ENCODE measurements at regions not wholly inside any gene's neighbourhood (a gene's known extent, or its start where the extent isn't known, plus 50 kb on each side); places are given as distances from the start of the nearest gene placed in this dataset.
A peak's percentile ranks its signal among the peaks of the same experiment; 100 is the strongest.

DNA sequence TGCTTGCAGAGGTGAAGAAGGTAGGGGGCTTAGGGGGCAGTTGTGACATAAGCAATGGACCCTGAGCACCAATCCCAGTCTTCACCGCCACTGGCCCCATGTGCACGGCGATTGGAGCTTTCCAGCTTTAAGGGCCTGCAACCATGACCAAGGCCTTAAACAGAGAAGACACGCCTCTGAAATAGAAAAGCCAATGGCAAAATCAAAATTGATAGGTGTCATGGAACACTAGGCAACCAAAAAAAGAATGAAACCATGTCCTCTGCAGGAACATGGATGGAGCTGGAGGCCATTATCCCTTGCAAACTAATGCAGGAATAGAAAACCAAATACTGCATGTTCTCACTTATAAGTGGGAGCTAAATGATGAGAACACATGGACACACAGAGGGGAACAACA is 146.3 kb downstream of the SCARB1 start:
- no peak for DNase-seq
- no peaks in the 10 kb centered on the region for H3K27me3 ChIP-seq
- H3K27ac ChIP-seq: peak overlapping the region in 1 of 4 donors; percentile 68
- TF ChIP-seq POLR2A (IDR thresholded peaks at IDR 0.05): no peak
- TF ChIP-seq, protein P1, sequence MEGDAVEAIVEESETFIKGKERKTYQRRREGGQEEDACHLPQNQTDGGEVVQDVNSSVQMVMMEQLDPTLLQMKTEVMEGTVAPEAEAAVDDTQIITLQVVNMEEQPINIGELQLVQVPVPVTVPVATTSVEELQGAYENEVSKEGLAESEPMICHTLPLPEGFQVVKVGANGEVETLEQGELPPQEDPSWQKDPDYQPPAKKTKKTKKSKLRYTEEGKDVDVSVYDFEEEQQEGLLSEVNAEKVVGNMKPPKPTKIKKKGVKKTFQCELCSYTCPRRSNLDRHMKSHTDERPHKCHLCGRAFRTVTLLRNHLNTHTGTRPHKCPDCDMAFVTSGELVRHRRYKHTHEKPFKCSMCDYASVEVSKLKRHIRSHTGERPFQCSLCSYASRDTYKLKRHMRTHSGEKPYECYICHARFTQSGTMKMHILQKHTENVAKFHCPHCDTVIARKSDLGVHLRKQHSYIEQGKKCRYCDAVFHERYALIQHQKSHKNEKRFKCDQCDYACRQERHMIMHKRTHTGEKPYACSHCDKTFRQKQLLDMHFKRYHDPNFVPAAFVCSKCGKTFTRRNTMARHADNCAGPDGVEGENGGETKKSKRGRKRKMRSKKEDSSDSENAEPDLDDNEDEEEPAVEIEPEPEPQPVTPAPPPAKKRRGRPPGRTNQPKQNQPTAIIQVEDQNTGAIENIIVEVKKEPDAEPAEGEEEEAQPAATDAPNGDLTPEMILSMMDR (IDR thresholded peaks at IDR 0.05): no peak
- H3K36me3 ChIP-seq: no peaks in the 10 kb centered on the region
- H3K9me3 ChIP-seq: no peaks in the 10 kb centered on the region
- 89 to 98% methylated on average over 4 of the region's 4 CpGs for WGBS, 2 donors
- no peak overlapping the region for H3K4me3 ChIP-seq
- peaks cover 34 to 77% (median 34%) of the 10 kb centered on the region in 3 donors for H3K4me1 ChIP-seq
- intact Hi-C loops (cut with DNase I): no loop called here

DNA sequence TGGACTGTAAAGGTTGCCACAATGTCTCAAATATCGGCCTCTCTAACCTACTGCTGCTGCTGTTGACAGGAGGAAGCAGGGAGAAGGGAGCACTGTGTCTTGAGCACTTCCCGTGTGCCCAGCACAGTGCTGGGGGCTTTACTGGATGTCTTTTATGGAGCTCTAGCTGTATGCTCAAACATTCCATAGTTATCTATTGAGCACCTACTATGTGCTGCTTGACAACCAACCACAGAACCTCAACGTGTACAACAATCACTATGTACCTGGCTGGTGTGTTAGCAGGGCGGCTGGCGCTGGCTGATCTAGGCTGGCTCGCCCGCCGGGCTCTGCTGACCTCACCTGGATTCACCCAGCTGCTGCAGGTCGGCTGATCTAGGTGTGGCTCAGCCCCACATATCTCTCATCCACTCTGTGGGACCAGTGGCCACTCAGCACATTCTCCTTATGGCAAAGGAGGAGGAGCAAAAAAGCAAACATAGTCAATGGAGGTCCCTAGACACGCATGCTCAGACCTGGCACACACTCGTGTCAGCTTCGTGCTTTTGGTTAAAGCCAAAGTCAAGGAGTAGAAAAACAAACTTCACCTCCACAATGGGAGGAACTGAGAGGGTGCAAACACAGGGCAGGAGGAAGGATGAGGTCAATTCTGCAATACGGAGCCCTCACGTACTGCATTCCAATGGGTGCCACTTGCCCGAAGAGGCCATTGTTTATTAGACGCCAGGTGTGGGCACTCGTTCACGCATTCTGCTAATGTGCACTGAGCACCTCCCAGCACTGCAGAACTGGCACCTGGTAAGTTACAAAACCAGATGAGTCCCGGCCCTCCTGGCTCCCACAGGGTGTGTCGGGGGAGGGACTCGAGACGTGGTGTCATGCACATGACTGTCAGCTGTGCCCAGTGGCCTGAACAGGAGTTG is 147.2 kb downstream of the SCARB1 start:
- no peak for DNase-seq
- TF ChIP-seq POLR2A (IDR thresholded peaks at IDR 0.05): no peak
- TF ChIP-seq, protein P1 (IDR thresholded peaks at IDR 0.05): peak in 1 of 6 experiments; percentile 37
- Histone ChIP-seq H3K36me3 (no peaks in the 10 kb centered on the region), H3K4me1 (peaks cover 34 to 73% (median 34%) of the 10 kb centered on the region in 3 donors), H3K4me3 (no peak overlapping the region), H3K9me3 (no peaks in the 10 kb centered on the region), H3K27me3 (peaks cover 0 to 7% (median 0%) of the 10 kb centered on the region in 4 donors), H3K27ac (peak overlapping the region; percentile 9 to 68 (median 14))
- intact Hi-C loops (cut with DNase I): no loop called here
- 49 to 71% methylated on average over 15 to 17 of the region's 22 CpGs for WGBS, 2 donors

DNA sequence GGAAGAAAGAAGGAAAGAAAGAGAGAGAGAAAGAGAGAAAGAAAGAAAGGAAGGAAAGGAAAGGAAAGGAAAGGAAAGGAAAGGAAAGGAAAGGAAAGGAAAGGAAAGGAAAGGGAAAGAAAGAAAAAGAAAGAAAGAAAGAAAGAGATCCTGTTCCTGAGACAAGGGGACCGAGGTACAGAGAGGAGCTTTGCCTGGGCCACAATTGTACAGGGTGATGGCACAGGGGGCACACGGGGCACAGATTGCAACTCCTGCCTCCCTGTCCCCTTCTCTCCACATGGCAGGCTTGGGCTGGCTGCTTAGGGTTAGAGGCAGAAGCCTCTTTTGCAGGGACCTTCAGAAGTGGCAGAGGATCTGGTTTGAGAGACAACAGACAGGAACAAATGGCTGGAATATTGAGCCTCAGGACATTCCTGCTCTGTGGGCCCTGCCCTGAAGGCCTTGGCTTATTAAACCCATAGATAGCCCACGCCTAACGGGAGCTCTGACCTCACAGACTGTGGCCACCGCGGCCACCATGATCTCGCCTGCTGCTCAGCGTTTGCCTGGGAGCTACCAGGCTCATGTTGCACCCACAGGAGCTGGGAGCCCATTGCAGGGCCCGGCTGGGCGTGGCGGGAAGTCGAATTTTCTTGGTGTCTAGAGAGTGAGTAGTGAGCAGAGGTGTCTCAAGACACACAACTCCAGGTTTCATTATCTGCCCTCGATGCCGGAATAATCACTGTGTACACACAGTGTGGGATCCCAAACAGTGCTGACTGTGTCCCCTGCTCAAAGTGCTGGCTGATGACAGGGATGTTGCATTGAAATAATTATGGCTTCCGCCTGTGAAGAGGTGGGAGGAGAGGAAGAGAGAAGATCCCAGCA is 147.9 kb upstream of the NCOR2 start:
- WGBS, 2 donors: 66 to 82% methylated on average over 6 to 8 of the region's 15 CpGs
- intact Hi-C loops (cut with DNase I): no loop called here
- Histone ChIP-seq H3K36me3 (no peaks in the 10 kb centered on the region), H3K4me1 (peaks cover 24 to 62% (median 27%) of the 10 kb centered on the region in 3 donors), H3K9me3 (no peaks in the 10 kb centered on the region), H3K4me3 (no peak overlapping the region), H3K27me3 (peaks cover 0 to 7% (median 0%) of the 10 kb centered on the region in 4 donors), H3K27ac (peak overlapping the region in 2 of 4 donors; percentile 10 to 68)
- DNase-seq: no peak
- TF ChIP-seq POLR2A (IDR thresholded peaks at IDR 0.05): no peak
- TF ChIP-seq, protein P1 (IDR thresholded peaks at IDR 0.05): no peak

DNA sequence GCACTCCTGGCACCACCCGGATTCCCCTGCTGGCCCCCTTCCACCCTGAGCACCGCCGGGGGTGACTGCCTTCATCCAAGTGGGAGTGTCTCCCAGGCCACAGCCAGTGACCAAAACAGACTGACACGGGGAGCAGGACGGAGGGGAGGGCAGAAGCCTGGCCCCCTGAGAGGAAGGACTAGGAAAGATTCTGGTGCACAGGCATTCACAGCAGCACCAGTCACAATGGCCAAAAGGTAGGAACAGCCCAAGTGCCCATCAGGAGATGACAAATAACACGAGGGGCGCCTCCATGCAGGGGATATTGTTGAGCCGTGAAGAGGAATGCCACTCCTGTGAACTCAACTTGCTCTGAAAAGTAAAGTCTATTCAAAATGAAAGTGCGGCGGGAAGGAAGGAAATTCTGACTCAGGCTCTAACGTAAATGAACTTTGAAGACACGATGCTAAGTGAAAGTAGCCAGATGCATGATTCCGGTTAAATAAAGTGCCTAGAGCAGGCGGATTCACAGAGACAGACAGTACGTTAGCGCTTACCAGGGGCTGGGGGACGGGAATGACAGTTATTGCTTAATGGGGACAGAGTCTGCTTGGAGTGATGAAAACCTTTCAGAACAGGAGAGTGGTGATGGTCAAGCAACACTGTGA is 146.1 kb upstream of the NCOR2 start:
- H3K4me3 ChIP-seq: peak overlapping the region in 3 of 4 donors; percentile 19 to 57 (median 21)
- peaks cover 0 to 7% (median 0%) of the 10 kb centered on the region in 4 donors for H3K27me3 ChIP-seq
- peak in 1 of 4 donors; percentile 5 for TF ChIP-seq POLR2A (IDR thresholded peaks at IDR 0.05)
- TF ChIP-seq, protein P1 (IDR thresholded peaks at IDR 0.05): no peak
- DNase-seq: no peak
- H3K36me3 ChIP-seq: no peaks in the 10 kb centered on the region
- H3K4me1 ChIP-seq: peaks cover 19 to 48% (median 20%) of the 10 kb centered on the region in 3 donors
- H3K9me3 ChIP-seq: no peaks in the 10 kb centered on the region
- WGBS, 2 donors: 3 to 11% methylated on average over 15 to 16 of the region's 17 CpGs
- intact Hi-C loops (cut with DNase I): no loop called here
- peak overlapping the region; percentile 74 to 92 (median 79) for H3K27ac ChIP-seq
